K562 (cell line): ENCODE measurements at regions not wholly inside any gene's neighbourhood (a gene's known extent, or its start where the extent isn't known, plus 50 kb on each side); places are given as distances from the start of the nearest gene placed in this dataset.

Experiments
- ATAC-seq: fragments of 200-7000 bp; cut with Tn5 transposase; 3 replicates; pipeline ENCODE4 v1.9.1; 2020; ENCODE audit warnings: moderate library complexity
- BruUV-seq: library from RNA; stranded (reverse); fragments of 400-500 nt; replicated peaks from 2 replicates; lab custom pipeline; 2021; lab: Mats Ljungman, UMichigan
- CTCF ChIA-PET: fragments of 300-600 bp; formaldehyde crosslinking; extraction: SDS; loops from one replicate; lab custom pipeline; 2021; ENCODE audit warnings: low intra/inter-chr PET ratio; lab: Yijun Ruan, JAX
- POLR2A ChIA-PET: fragments of 300-600, 350-650 bp; sonication (Branson Sonifier 250); formaldehyde crosslinking; extraction: SDS; loops from one replicate; lab custom pipeline; 2021; ENCODE audit warnings: antibody characterized with exemption, inconsistent platforms; lab: Yijun Ruan, JAX
- DNase-seq, 4 experiments: peaks; one replicate each; pipeline versions ENCODE4 v3.0.0 to v3.0.0-alpha.2; 2011 to 2018; ENCODE audit warnings: low spot score in 3 of 4, mixed read lengths in 3 of 4; ENCODE audit errors: extremely low read depth in 1 of 4
- FAIRE-seq: peaks from 2 replicates; lab custom pipeline; 2011; peaks lifted over from hg19 to GRCh38; lab: Jason Lieb, UNC
- H2AFZ ChIP-seq: 2 replicates; pipeline ENCODE4 v1.6.0; 2011; ENCODE audit warnings: low read depth, low read length, control low read depth, inconsistent platforms
- H3K27ac ChIP-seq: fragments of 200-600 bp; 3 replicates; pipeline ENCODE4 v1.8.0; 2011; ENCODE audit warnings: low read depth, mild to moderate bottlenecking, control low read depth, inconsistent platforms, low read length, moderate library complexity, mixed read lengths; ENCODE audit errors: extremely low read depth
- H3K27me3 ChIP-seq, 2 experiments: fragments of 300-600 bp in 1 of 2; 2 replicates in 1 of 2; 3 replicates in 1 of 2; pipeline versions ENCODE4 v1.6.0 to v1.8.0; 2011; ENCODE audit warnings: inconsistent platforms in 2 of 2, low read length in 2 of 2, mild to moderate bottlenecking in 1 of 2, mixed read lengths in 1 of 2, moderate library complexity in 1 of 2; ENCODE audit not compliant: control insufficient read depth in 2 of 2, insufficient read depth in 2 of 2
- H3K36me3 ChIP-seq: fragments of 300-600 bp; 3 replicates; pipeline ENCODE4 v1.8.0; 2011; ENCODE audit warnings: mild to moderate bottlenecking, low read length, inconsistent platforms; ENCODE audit not compliant: control insufficient read depth, insufficient read depth
- H3K4me1 ChIP-seq, 2 experiments: fragments of 200-600 bp in 1 of 2; replicated peaks in 1 of 2; 2 replicates in 1 of 2; 3 replicates in 1 of 2; pipeline versions ENCODE4 v1.5.1 to v1.8.0; 2011; ENCODE audit warnings: inconsistent platforms in 2 of 2, low read length in 2 of 2, mild to moderate bottlenecking in 1 of 2, mixed read lengths in 1 of 2, moderate library complexity in 1 of 2; ENCODE audit not compliant: control insufficient read depth in 2 of 2, insufficient read depth in 2 of 2
- H3K4me2 ChIP-seq: 2 replicates; pipeline ENCODE4 v1.6.1; 2011; ENCODE audit warnings: low read length, control low read depth, inconsistent platforms, mixed read lengths; ENCODE audit not compliant: insufficient read depth
- H3K4me3 ChIP-seq: fragments of 200-600 bp; sonication (generic), shearing (Covaris generic); 2 replicates; pipeline ENCODE4 v1.5.1; 2016; ENCODE audit warnings: control low read depth, inconsistent platforms
- H3K79me2 ChIP-seq: fragments of 200-600 bp; 3 replicates; pipeline ENCODE4 v1.8.0; 2011; ENCODE audit warnings: low read length, inconsistent platforms; ENCODE audit not compliant: control insufficient read depth, insufficient read depth
- H3K9ac ChIP-seq, 2 experiments: 2 replicates each; pipeline versions ENCODE4 v1.6.0 to v1.6.1; 2011; ENCODE audit warnings: low read depth in 2 of 2, low read length in 2 of 2, control low read depth in 1 of 2, inconsistent platforms in 1 of 2, mild to moderate bottlenecking in 1 of 2, mixed read lengths in 1 of 2; ENCODE audit not compliant: insufficient read depth in 1 of 2
- H3K9me1 ChIP-seq: one replicate; pipeline ENCODE4 v1.6.0; 2011; ENCODE audit warnings: inconsistent platforms, mild to moderate bottlenecking, low read length, moderate library complexity; ENCODE audit not compliant: control insufficient read depth, insufficient read depth
- H3K9me3 ChIP-seq: replicated peaks from 2 replicates; pipeline ENCODE4 v1.5.1; 2011; ENCODE audit warnings: low read depth, low read length, inconsistent platforms; ENCODE audit not compliant: control insufficient read depth, insufficient read depth
- H4K20me1 ChIP-seq: replicated peaks from 2 replicates; pipeline ENCODE4 v1.6.1; 2011; ENCODE audit warnings: low read length, inconsistent platforms, mixed read lengths; ENCODE audit not compliant: control insufficient read depth, insufficient read depth
- HINFP ChIP-seq: fragments of 450-650 bp; conservative IDR thresholded peaks from 2 replicates; pipeline ENCODE4 v1.6.1; 2016; ENCODE audit warnings: missing genetic modification characterization, low read depth, mild to moderate bottlenecking, control low read depth, missing compliant biosample characterization
- MLLT1 ChIP-seq, 2 experiments: fragments of 450-650 bp; IDR thresholded peaks; 2 replicates each; pipeline ENCODE4 v1.6.1; 2016
- TRIM25 ChIP-seq: fragments of 450-650 bp; IDR thresholded peaks from 2 replicates; pipeline ENCODE4 v1.7.0; 2016; ENCODE audit warnings: borderline replicate concordance
- ZBTB17 ChIP-seq: fragments of 450-650 bp; formaldehyde crosslinking; IDR thresholded peaks from 2 replicates; pipeline ENCODE4 v1.4.0; 2020; ENCODE audit warnings: mild to moderate bottlenecking
- ZNF23 ChIP-seq: fragments of 250-450 bp; sonication (Bioruptor Pico); IDR thresholded peaks from 2 replicates; pipeline ENCODE4 v1.4.0; 2020; ENCODE audit warnings: mild to moderate bottlenecking
- WGBS: fragments of 100-300 bp; shearing (Covaris generic); methylation state at CpG from one replicate; pipeline ENCODE4 v1.1.6; 2016; ENCODE audit warnings: low coverage, mixed read lengths; ENCODE audit not compliant: insufficient coverage; ENCODE audit errors: missing lambda C conversion rate; 5-methylcytosine and 5-hydroxymethylcytosine counted together
- in situ Hi-C: fragments of 300-500 bp; cut with MboI; formaldehyde crosslinking; loops from 4 replicates; pipeline ENCODE4 v1.15.0; 2018; ENCODE audit warnings: inconsistent platforms, mixed read lengths
- intact Hi-C: fragments of 100-400 bp; cut with micrococcal nuclease; formaldehyde crosslinking; loops from 2 replicates; pipeline ENCODE4 v1.14.2; 2022

- no TSS peak for BruUV-seq
- Histone ChIP-seq H3K36me3 (no peaks in the 10 kb centered on the region), H3K4me3 (no peak overlapping the region), H3K4me1 (no peaks in the 10 kb centered on the region), H3K27ac (no peak overlapping the region), H4K20me1 (no peaks in the 10 kb centered on the region), H3K4me2 (no peak overlapping the region), H3K9me3 (peaks cover 2% of the 10 kb centered on the region; the same call in 1 of the 2 replicates), H3K27me3 (no peaks in the 10 kb centered on the region), H2AFZ (no peak overlapping the region), H3K79me2 (no peaks in the 10 kb centered on the region), H3K9me1 (no peaks in the 10 kb centered on the region), H3K9ac (no peak overlapping the region)
- ATAC-seq, result no peak
- in situ Hi-C loops, result no loop called here
- no peak for TF ChIP-seq HINFP (tag)
- TF ChIP-seq TRIM25, result no peak
- TF ChIP-seq ZBTB17 (CRISPR knock-in tag), result peak; percentile 93
- peak in 1 of 2 experiments; percentile 73; a peak in 1 of 4 replicates for TF ChIP-seq MLLT1 (IDR thresholded peaks at IDR 0.05)
- TF ChIP-seq ZNF23, result peak; percentile 92
- POLR2A ChIA-PET, result no interaction called here
- 38% methylated on average over 2 of the region's 2 CpGs for WGBS
- no peak for DNase-seq
- CTCF ChIA-PET, result no interaction called here
- intact Hi-C loops, result no loop called here
- no peak for FAIRE-seq
These were observed 243.1 kb upstream of the ADAMTS9 start for GRCh38 chr3:64930891-64931290.
